ENCODE measurements at regions not wholly inside any gene's neighbourhood (a gene's known extent, or its start where the extent isn't known, plus 50 kb on each side); places are given as distances from the start of the nearest gene placed in this dataset.

- TF ChIP-seq, protein P1, sequence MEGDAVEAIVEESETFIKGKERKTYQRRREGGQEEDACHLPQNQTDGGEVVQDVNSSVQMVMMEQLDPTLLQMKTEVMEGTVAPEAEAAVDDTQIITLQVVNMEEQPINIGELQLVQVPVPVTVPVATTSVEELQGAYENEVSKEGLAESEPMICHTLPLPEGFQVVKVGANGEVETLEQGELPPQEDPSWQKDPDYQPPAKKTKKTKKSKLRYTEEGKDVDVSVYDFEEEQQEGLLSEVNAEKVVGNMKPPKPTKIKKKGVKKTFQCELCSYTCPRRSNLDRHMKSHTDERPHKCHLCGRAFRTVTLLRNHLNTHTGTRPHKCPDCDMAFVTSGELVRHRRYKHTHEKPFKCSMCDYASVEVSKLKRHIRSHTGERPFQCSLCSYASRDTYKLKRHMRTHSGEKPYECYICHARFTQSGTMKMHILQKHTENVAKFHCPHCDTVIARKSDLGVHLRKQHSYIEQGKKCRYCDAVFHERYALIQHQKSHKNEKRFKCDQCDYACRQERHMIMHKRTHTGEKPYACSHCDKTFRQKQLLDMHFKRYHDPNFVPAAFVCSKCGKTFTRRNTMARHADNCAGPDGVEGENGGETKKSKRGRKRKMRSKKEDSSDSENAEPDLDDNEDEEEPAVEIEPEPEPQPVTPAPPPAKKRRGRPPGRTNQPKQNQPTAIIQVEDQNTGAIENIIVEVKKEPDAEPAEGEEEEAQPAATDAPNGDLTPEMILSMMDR (IDR thresholded peaks at IDR 0.05; ENCODE audit: low read depth, low read length, poor library complexity, severe bottlenecking): no peak
- TF ChIP-seq EZH2phosphoT487 (IDR thresholded peaks at IDR 0.05; ENCODE audit: borderline replicate concordance, low read length): no peak
Measured at GRCh38 chr11:96963375-96963774, 573.6 kb downstream of the JRKL start.
